ENCODE measurements at regions not wholly inside any gene's neighbourhood (a gene's known extent, or its start where the extent isn't known, plus 50 kb on each side); places are given as distances from the start of the nearest gene placed in this dataset.

DNA sequence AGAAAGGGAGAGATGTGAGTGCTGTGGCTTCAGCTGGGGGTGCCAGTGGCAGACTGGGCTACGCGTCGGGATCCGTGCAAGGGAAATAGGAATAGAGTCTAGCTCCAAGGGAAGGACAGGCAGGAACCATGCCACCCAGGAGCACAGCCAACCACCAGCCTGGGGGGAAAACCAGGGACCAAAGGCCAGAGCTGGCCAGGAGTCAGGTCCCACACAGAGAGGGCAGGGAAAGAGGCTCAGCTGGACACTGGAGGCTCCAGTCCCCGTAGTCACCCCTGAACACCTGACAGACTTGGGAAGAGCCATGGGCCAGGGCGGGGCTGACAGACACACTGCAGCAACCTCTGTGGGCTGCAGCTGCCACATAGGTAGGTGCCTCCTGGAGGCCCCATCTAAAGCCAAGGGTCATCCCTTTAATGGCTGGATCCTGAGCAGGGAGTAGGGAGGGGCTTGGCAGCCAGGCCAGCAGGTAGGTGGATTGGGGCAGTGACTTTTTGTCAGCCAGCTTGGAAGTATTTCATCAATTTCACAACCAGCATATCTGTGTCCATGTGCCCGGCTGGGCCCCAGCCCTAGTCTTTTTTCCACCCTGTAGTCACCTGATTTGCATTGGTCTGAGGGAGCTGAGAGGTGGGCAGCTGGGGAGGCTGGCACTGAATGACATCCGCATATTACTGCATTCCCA is 163.2 kb downstream of the SH2D4B start:
- TF ChIP-seq, protein P1, sequence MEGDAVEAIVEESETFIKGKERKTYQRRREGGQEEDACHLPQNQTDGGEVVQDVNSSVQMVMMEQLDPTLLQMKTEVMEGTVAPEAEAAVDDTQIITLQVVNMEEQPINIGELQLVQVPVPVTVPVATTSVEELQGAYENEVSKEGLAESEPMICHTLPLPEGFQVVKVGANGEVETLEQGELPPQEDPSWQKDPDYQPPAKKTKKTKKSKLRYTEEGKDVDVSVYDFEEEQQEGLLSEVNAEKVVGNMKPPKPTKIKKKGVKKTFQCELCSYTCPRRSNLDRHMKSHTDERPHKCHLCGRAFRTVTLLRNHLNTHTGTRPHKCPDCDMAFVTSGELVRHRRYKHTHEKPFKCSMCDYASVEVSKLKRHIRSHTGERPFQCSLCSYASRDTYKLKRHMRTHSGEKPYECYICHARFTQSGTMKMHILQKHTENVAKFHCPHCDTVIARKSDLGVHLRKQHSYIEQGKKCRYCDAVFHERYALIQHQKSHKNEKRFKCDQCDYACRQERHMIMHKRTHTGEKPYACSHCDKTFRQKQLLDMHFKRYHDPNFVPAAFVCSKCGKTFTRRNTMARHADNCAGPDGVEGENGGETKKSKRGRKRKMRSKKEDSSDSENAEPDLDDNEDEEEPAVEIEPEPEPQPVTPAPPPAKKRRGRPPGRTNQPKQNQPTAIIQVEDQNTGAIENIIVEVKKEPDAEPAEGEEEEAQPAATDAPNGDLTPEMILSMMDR (IDR thresholded peaks at IDR 0.05; ENCODE audit: low read depth, low read length, poor library complexity, severe bottlenecking) = no peak
- no peak for TF ChIP-seq EZH2phosphoT487 (IDR thresholded peaks at IDR 0.05; ENCODE audit: borderline replicate concordance, low read length)

All from DOHH2 (cell line).